ENCODE measurements at regions not wholly inside any gene's neighbourhood (a gene's known extent, or its start where the extent isn't known, plus 50 kb on each side); places are given as distances from the start of the nearest gene placed in this dataset.

DNA sequence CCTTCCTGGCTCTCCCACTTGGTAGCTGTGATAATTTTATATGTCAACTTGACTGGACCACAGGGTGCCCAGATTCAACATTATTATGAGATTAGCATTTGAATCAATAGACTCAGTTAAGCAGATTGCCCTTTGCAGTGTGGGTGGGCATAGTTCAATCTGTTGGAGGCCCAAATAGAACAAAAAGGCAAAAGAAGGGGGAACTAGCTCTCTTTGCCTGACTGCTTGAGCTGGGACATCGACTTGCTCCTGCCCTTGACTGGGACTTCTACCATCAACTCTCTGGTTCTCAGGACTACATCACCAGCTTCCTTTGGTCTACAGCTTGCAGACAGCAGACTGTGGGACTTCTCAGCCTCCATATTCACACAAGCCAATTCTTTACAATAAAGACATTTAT, 1189.2 kb downstream of the BCL11B start:
- H3K9me3 ChIP-seq (ENCODE audit: low read length) = peaks cover 67% of the 10 kb centered on the region
- ChIA-PET CTCF (ENCODE audit: low intra/inter-chr PET ratio, low total read pairs) (no interaction called here), POLR2A (no interaction called here)
- WGBS (ENCODE audit: low lambda C conversion rate) = 0% methylated on average over 1 of the region's 1 CpG
- no peak for DNase-seq (ENCODE audit: low spot score)
- no TSS peak for BruUV-seq (replicated peaks)
- no peaks in the 10 kb centered on the region for H3K27me3 ChIP-seq (ENCODE audit: control insufficient read depth in 1 of 2, insufficient read depth in 2 of 2, low read length in 2 of 2)
- H3K9ac ChIP-seq (ENCODE audit: insufficient read depth, low read depth, low read length) = no peak overlapping the region
- H3K4me2 ChIP-seq (ENCODE audit: low read depth, low read length) = no peak overlapping the region
- no peaks in the 10 kb centered on the region for H3K79me2 ChIP-seq (ENCODE audit: insufficient read depth, low read length)
- H3K4me1 ChIP-seq (ENCODE audit: insufficient read depth, low read length) = no peaks in the 10 kb centered on the region
- intact Hi-C loops (cut with micrococcal nuclease; ENCODE audit: unreplicated experiment) = no loop called here
- ATAC-seq = no peak
- H2AFZ ChIP-seq (ENCODE audit: low read length) = no peak overlapping the region
- H3K4me3 ChIP-seq (replicated peaks in 1 of 3; ENCODE audit: insufficient read depth in 1 of 3, low read depth in 2 of 3, low read length in 3 of 3) = no peak overlapping the region
- H3K36me3 ChIP-seq (replicated peaks in 1 of 2; ENCODE audit: control insufficient read depth in 1 of 2, insufficient read depth in 2 of 2, low read length in 2 of 2) = no peaks in the 10 kb centered on the region
- no peaks in the 10 kb centered on the region for H4K20me1 ChIP-seq (ENCODE audit: insufficient read depth, low read length)
- in situ Hi-C loops (cut with HindIII; ENCODE audit: extremely low pct_ligation_motif_present, low pct_unique_long_range_greater_than_20kb) = no loop called here
- TF ChIP-seq ZNF674 (CRISPR knock-in tag; IDR thresholded peaks at IDR 0.05; ENCODE audit: low read depth) (no peak), ZNF737 (CRISPR knock-in tag; IDR thresholded peaks at IDR 0.05; ENCODE audit: borderline replicate concordance) (no peak), ZSCAN31 (CRISPR knock-in tag; IDR thresholded peaks at IDR 0.05; ENCODE audit: low read depth) (no peak), ZNF670 (CRISPR knock-in tag; IDR thresholded peaks at IDR 0.05; ENCODE audit: borderline replicate concordance) (no peak), ZFY (CRISPR knock-in tag; IDR thresholded peaks at IDR 0.05) (no peak), ZBTB14 (CRISPR knock-in tag; IDR thresholded peaks at IDR 0.05) (no peak), ZNF615 (CRISPR knock-in tag; IDR thresholded peaks at IDR 0.05; ENCODE audit: borderline replicate concordance) (no peak), ZNF709 (CRISPR knock-in tag; IDR thresholded peaks at IDR 0.05) (no peak), EZH2 (conservative IDR thresholded peaks at IDR 0.05; ENCODE audit: low read depth, low read length) (no peak), CBX2 (IDR thresholded peaks at IDR 0.05; ENCODE audit: low read depth, low read length) (no peak), CBX2 (CRISPR knock-in tag; IDR thresholded peaks at IDR 0.05; ENCODE audit: low read depth) (no peak), SAP130 (CRISPR knock-in tag; IDR thresholded peaks at IDR 0.05; ENCODE audit: low read depth) (no peak)
- TF ChIP-seq, protein P1, sequence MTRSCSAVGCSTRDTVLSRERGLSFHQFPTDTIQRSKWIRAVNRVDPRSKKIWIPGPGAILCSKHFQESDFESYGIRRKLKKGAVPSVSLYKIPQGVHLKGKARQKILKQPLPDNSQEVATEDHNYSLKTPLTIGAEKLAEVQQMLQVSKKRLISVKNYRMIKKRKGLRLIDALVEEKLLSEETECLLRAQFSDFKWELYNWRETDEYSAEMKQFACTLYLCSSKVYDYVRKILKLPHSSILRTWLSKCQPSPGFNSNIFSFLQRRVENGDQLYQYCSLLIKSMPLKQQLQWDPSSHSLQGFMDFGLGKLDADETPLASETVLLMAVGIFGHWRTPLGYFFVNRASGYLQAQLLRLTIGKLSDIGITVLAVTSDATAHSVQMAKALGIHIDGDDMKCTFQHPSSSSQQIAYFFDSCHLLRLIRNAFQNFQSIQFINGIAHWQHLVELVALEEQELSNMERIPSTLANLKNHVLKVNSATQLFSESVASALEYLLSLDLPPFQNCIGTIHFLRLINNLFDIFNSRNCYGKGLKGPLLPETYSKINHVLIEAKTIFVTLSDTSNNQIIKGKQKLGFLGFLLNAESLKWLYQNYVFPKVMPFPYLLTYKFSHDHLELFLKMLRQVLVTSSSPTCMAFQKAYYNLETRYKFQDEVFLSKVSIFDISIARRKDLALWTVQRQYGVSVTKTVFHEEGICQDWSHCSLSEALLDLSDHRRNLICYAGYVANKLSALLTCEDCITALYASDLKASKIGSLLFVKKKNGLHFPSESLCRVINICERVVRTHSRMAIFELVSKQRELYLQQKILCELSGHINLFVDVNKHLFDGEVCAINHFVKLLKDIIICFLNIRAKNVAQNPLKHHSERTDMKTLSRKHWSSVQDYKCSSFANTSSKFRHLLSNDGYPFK (CRISPR knock-in tag; IDR thresholded peaks at IDR 0.05; ENCODE audit: borderline replicate concordance) = no peak
- TF ChIP-seq, protein P2, sequence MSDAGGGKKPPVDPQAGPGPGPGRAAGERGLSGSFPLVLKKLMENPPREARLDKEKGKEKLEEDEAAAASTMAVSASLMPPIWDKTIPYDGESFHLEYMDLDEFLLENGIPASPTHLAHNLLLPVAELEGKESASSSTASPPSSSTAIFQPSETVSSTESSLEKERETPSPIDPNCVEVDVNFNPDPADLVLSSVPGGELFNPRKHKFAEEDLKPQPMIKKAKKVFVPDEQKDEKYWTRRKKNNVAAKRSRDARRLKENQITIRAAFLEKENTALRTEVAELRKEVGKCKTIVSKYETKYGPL (CRISPR knock-in tag; IDR thresholded peaks at IDR 0.05) = no peak
- FAIRE-seq = no peak
- H3K27ac ChIP-seq (ENCODE audit: extremely low read length, insufficient read depth, low read length) = no peak overlapping the region

All from HepG2 (cell line).